SK-N-MC (cell line): ENCODE measurements at regions not wholly inside any gene's neighbourhood (a gene's known extent, or its start where the extent isn't known, plus 50 kb on each side); places are given as distances from the start of the nearest gene placed in this dataset.
"Not testable (repeated sequence)": the region's sequence is repeated elsewhere in the genome, so short reads cannot be mapped to it uniquely, and the experiment has no call there.

Experiments
- DNase-seq: peaks from one replicate; pipeline ENCODE4 v3.0.0-alpha.2; 2011; ENCODE audit warnings: low read depth, low spot score
- H3K27ac ChIP-seq: fragments of 200-600 bp; sonication (generic); 2 replicates; pipeline ENCODE4 v1.5.1; 2016; ENCODE audit warnings: mixed run types
- H3K36me3 ChIP-seq: fragments of 200-600 bp; sonication (generic); 2 replicates; pipeline ENCODE4 v1.6.1; 2017; ENCODE audit warnings: antibody characterized with exemption, low read length, mixed read lengths; ENCODE audit not compliant: insufficient read depth
- H3K4me3 ChIP-seq: fragments of 200-600 bp; sonication (generic); 2 replicates; pipeline ENCODE4 v1.5.1; 2016
- H3K9ac ChIP-seq: fragments of 200-600 bp; sonication (generic); 2 replicates; pipeline ENCODE4 v1.8.0; 2017; ENCODE audit warnings: mixed run types, mixed read lengths; ENCODE audit not compliant: insufficient read length
- H3K9me3 ChIP-seq: fragments of 200-600 bp; sonication (generic); 2 replicates; pipeline ENCODE4 v1.6.1; 2017; ENCODE audit warnings: low read depth, mild to moderate bottlenecking, antibody characterized with exemption, low read length, moderate library complexity, mixed read lengths
- EZH2 ChIP-seq: fragments of 200-600 bp; sonication (generic); IDR thresholded peaks from one replicate; pipeline ENCODE4 v1.6.1; 2017; ENCODE audit warnings: antibody characterized with exemption
- FOXP2 ChIP-seq: optimal IDR thresholded peaks from 2 replicates; pipeline ENCODE3; 2011; ENCODE audit warnings: mild to moderate bottlenecking, moderate library complexity; ENCODE audit not compliant: insufficient read depth; ENCODE audit errors: extremely low read length, control extremely low read depth
- POLR2AphosphoS5 ChIP-seq: IDR thresholded peaks from 2 replicates; pipeline ENCODE4 v1.6.1; 2012; ENCODE audit warnings: mild to moderate bottlenecking, low read depth, low read length, borderline replicate concordance

DNA sequence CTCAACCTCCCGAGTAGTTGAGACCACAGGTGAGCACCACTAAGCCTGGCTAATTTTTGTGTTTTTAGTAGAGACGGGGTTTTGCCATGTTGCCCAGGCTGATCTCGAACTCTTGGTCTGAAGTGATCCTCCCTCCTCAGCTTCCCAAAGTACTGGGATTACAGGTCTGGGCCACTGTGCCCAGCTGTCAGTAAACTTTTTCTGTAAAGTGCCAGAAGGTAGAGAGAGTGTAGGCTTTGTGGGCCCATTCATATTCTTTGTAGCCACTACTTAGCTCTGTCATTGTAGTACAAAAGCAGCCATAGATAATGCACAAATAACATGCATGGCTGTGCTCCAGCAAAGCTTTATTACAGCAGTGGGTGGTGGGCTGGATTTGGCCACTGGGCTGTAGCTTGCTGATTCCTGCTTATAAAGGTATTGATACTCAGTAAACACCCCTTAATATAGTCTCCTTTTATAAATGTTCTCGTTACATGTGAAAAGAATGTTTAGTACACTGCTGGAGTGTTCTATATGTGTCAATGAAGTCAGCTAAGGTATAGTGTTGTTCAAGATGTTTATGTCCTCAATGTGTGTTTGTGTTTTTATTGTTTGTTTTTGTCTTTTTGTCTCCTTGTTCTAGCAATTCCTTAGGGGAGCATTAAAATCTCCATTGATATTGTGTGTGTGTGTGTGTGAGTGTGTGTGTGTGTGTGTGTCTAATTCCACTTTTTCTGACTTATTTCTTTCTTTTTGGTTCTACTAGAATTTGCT, 644.7 kb upstream of the DPP6 start:
- H3K9ac ChIP-seq: no peak overlapping the region
- H3K4me3 ChIP-seq: no peak overlapping the region
- no peaks in the 10 kb centered on the region for H3K9me3 ChIP-seq
- H3K27ac ChIP-seq: no peak overlapping the region
- no peaks in the 10 kb centered on the region for H3K36me3 ChIP-seq
- DNase-seq: no peak
- TF ChIP-seq FOXP2: no peak
- TF ChIP-seq EZH2: no peak
- no peak for TF ChIP-seq POLR2AphosphoS5

DNA sequence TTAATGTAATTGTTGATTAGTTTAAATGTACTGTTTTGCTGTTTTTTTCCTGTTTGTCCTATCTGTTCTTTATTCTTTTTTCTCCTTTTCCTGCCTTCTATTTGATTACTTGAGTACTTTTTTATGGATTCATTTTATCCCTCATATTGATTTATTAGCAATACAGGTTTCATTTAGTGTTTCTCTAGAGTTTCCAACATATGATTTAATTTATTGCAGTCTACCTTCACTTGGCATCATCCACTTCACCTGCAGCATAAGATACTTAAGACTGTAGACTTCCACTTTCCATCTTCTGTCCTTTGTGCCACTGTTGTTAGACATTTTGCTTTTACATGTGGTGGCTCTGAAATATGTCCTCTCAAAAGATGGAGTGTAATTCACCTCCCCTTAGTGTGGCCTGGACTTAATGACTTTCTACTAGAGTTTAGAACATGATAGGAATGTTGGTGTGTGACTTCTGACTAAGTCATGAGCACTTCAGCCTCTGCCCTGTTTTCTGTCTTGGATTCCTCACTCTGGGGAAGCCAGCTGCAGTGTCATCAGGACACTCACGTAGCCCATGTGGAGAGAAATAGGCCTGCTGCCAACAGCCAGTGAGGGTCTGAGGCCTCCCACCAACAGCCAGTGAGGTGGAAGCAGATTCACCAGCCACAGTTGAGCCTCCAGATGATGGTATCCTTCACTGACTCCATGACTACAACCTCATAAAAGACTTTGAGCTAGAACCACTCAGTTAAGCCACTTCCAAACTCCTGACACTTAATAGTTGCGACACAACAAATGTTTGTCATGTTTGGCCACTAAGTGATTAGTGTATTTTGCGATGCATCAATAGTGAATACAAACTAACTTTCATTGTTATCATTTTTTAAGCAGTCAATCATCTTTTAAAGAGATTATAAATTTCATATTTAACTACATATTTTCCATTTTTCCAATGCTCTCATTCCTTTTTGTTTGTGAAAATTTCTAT, 643.5 kb upstream of the DPP6 start:
- H3K9me3 ChIP-seq: no peaks in the 10 kb centered on the region
- no peak overlapping the region for H3K9ac ChIP-seq
- H3K4me3 ChIP-seq: no peak overlapping the region
- no peak overlapping the region for H3K27ac ChIP-seq
- DNase-seq: no peak
- TF ChIP-seq EZH2 (no peak), POLR2AphosphoS5 (no peak), FOXP2 (no peak)
- no peaks in the 10 kb centered on the region for H3K36me3 ChIP-seq

DNA sequence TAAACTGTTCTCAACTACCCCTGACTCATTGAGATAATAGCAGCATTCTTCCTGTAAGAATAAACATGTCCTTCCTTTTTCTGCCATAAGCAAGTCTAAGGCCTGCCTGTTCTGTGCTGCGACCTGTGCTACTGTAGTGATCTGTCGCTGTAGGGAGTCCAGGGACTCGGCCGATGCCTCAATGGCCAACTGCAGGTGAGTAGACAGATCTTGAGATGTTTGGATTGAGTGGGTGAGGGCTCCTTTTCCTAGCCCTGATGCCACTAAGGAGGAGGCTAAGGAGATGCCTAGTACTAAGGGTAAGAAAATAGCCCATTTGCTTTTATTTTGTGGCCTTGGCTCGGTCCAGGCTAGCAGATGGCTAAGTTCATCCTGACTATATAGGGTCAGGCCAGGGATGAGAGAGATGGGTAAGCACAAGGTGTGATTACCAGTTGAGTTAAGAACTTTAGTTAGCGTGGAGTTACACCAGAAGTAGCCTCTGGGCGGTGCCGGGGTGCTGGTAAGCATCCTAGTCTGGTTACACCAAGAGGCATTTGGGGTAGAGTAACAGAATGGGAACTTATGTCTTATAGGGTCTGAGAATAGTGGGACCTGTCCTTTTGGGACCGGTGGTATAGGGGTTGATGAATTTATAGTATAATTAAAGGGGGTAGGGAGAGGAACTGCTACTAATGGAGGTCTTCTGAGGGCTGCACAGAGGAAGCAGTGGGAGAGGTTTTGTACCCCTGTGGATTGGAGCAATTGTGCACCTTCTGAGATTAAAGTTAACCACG, 642.4 kb upstream of the DPP6 start:
- not testable (repeated sequence) for H3K9me3 ChIP-seq, H3K36me3 ChIP-seq, H3K4me3 ChIP-seq, DNase-seq, H3K27ac ChIP-seq, H3K9ac ChIP-seq

DNA sequence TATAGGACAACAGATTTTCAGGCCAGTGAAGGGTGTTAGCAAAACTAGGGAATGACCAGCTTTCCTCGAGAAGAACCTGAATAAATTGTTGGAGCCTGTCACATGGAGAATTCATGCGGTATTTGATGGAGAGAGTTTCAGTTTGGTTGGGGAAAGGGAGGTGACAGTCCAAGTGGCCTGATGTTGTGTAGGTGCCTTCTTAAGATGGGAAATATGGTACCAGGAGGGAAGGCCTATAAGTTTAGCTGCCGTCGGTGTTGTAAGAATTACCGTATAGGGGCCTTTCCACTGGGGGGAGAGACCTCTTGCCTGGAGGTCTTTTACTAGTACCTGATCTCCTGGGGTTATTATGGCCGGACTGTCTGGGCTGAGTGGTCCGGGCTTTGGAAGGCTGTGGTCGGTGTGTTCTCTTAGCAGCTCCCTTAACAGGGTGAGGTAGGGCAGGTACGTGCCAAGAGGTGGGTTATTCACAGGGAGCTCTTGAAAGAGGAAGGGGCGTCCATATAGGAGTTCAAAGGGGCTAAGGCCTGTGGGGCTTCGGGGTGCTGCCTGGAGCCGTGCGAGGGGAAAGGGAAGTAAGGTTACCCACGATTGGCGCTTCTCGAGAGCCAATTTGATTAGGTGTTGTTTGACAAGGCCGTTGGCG, 641.1 kb upstream of the DPP6 start:
- DNase-seq, H3K36me3 ChIP-seq, H3K9me3 ChIP-seq, H3K27ac ChIP-seq, H3K4me3 ChIP-seq, H3K9ac ChIP-seq: not testable (repeated sequence)

DNA sequence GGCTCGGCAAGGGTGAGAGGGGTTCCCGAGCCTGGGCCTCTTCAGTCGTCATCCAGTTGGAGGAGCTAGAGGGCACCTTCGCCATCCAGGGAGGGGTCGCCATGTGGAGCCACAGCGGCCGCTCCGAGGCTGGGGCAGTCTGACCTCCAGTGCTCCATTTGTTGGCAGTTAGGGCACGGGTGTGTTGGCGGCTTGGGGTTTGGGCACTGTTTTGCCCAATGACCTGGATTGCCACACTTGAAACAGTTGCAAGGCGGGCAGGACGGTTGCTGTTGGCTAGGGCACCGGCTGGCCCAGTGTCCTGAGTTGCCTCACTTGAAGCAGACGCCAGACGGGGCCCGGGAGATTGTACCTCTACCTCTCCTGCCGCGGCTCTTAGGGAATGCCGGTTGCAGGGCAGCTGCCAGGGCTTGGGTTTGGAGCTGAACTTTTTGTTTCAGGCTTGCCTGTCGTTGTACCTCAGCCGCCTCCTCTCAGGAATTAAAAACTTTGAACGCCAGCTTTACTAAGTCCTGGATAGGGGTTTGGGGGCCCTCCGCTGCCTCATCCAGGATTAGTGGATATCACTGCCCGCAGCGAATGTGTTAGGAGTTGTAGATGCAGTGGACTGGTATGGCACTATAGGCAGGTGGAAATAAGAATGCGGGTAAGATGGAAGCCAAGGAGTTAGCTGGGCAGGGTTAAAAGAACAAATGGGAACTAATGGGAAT, 639.9 kb upstream of the DPP6 start:
- H3K4me3 ChIP-seq, DNase-seq, H3K27ac ChIP-seq, H3K9ac ChIP-seq, H3K36me3 ChIP-seq, H3K9me3 ChIP-seq: not testable (repeated sequence)

DNA sequence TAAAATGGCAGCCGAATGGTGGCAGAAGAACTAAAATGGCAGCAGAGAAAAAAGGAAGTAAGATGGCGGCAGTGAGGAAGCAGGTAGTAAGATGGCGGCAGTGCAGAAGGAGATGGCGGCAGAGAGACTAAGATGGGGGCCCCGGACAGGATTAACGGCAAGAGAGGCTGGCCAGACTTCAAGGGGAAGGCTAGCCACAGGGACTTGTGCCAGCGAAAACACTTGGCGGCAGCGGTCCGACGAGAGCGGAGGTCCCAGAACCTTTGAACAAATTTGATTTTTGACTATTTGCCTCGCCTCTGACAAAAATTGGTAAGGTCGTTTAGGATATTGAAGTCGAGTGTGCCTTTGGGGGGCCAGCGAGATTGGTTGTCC, 639.4 kb upstream of the DPP6 start:
- H3K9ac ChIP-seq, H3K36me3 ChIP-seq, H3K27ac ChIP-seq, H3K9me3 ChIP-seq, DNase-seq, H3K4me3 ChIP-seq: not testable (repeated sequence)

DNA sequence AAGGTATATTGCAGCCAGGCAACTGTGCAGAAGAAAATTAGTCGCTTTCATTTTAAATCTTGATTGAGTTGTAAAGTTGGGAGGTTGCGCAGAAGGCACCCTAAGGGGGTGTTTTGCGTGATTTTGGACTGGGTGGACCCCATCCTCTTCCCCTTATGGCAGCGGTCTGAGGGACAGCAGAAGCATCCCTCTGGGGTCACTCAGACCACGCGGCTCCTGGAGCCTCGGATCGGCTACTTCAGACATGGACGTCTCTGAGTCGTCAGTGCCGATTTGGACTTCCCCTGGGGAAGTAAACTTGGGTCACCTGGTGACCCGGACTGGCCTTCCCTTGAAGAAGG, 639.0 kb upstream of the DPP6 start:
- Histone ChIP-seq H3K9me3 (no peaks in the 10 kb centered on the region), H3K9ac (no peak overlapping the region), H3K4me3 (no peak overlapping the region), H3K36me3 (no peaks in the 10 kb centered on the region), H3K27ac (no peak overlapping the region)
- TF ChIP-seq EZH2 (no peak), FOXP2 (no peak)
- no peak for DNase-seq

DNA sequence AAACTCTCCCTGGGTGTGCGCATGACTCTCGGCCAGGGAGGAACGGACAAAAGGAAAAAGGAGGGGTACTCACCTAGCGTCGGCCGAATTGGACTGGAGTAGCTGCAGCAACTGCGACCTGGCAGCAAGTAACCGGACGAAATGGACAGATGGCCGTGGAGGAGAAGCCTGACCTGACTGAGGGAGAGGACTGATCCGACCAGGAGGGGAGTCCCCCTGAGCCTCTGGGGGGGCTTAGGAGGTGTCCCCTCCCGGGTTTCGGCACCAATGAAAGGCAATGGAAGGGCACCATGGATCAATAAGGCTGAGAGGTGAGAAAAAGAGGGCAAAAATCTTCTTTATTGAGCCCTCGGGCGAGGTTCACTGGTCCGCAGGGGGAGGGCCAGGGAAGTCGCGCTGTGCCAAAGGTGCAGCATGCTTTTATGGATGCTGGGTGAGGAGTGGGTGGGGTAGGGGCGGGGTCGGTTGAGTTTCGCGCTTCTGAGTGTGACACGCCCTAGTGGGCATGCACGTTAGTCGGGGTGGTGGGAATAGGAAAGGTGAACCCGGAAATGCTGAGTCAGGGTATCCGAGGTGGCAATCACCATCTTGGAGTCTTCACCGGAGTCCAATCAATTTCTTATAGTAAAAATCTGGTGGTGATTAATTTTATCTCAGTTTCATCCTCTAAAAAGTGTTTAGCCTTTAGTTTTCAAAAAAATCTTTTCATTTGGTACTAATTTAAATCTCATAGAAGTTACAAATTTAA, 638.5 kb upstream of the DPP6 start:
- Histone ChIP-seq H3K9me3 (no peaks in the 10 kb centered on the region), H3K27ac (no peak overlapping the region), H3K9ac (no peak overlapping the region), H3K4me3 (no peak overlapping the region), H3K36me3 (no peaks in the 10 kb centered on the region)
- DNase-seq: no peak
- TF ChIP-seq FOXP2: no peak
- TF ChIP-seq POLR2AphosphoS5: no peak
- TF ChIP-seq EZH2: no peak
